C4-2B (cell line): ENCODE measurements at regions not wholly inside any gene's neighbourhood (a gene's known extent, or its start where the extent isn't known, plus 50 kb on each side); places are given as distances from the start of the nearest gene placed in this dataset.

Experiments used
- CTCF ChIP-seq: fragments of 450-650 bp; conservative IDR thresholded peaks from 2 replicates; pipeline ENCODE4 v1.5.1; 2017; ENCODE audit warnings: mild to moderate bottlenecking
- ZFX ChIP-seq: fragments of 450-650 bp; IDR thresholded peaks from 2 replicates; pipeline ENCODE4 v1.6.1; 2017

DNA sequence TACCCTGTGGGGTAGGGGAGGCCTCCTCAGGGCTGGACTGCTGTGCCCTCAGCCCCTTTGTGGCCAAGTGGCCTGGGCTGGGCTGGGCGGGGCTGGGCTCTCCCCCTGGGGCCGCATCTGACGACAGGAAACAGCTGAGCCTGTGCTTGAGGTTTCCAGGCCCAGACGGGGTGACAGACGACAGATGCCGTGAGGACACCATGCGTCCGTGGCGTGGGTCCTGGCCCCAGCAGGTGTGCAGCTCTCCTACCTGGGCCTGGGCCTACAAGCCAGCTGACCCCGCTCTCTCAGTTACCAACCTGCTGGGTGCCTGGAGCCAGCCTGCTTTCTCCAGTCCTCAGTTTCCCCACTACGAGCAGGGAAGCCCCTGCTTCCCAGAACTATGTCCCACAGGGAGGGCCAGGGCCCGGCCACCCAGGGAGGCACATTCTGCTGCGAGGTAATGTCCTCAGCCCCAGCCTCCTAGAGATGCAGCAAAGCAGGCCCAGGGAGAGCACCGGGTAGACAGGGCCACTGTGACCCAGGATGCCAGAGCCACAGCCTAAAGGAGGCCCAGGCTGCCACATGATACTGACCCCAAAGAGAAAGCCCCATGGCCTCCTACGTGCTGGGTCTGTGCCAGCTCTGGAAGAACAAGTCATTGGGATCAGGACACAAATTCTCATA lies 181.3 kb downstream of the IGLL1 start:
- TF ChIP-seq CTCF (no peak), ZFX (no peak)
